ENCODE measurements at regions not wholly inside any gene's neighbourhood (a gene's known extent, or its start where the extent isn't known, plus 50 kb on each side); places are given as distances from the start of the nearest gene placed in this dataset.
"Not testable (repeated sequence)": the region's sequence is repeated elsewhere in the genome, so short reads cannot be mapped to it uniquely, and the experiment has no call there.

- H3K4me3 ChIP-seq (ENCODE audit: low read depth, low read length): no peak overlapping the region
- no peak for TF ChIP-seq CTCF (IDR thresholded peaks at IDR 0.05; ENCODE audit: control insufficient read depth, extremely low read depth, insufficient read depth)
These were observed 374.9 kb upstream of the TRPC7 start for GRCh38 chr5:136740228-136740627.

DNA sequence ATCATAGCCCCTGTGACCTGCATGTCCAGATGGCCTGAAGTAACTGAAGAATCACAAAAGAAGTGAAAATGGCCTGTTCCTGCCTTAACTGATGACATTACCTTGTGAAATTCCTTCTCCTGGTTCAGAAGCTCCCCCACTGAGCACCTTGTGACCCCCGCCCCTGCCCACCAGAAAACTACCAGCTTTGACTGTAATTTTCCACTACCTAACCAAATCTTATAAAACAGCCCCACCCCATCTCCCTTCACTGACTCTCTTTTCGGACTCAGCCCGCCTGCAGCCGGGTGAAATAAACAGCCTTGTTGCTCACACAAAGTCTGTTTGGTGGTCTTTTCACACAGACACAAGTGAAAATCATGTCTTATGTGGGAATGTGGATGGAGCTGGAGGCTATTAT, 373.9 kb upstream of the TRPC7 start:
- DNase-seq (ENCODE audit: low read depth); H3K4me3 ChIP-seq (ENCODE audit: low read depth, low read length): not testable (repeated sequence)

More at GRCh38 chr5:136740228-136740627, 374.9 kb upstream of the TRPC7 start:
- DNase-seq (ENCODE audit: low read depth): no peak

DNA sequence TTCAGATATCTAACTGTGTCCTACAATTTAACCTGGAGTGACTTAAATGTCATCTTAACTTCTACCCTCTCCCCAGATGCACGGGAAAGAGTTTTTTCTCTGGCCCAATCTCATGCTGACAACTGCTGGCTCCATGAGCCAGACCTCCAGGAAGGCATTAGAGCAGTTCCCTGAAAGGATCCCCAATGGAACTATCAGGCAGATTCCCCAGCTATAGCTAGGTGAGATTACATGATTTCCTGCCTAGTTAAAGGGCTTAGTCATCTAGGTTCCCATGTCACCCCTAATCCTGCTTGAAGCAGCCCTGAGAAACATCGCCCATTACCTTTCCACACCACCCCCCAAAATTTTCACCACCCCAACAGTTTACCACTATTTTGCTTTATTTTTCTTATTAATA, 373.5 kb upstream of the TRPC7 start:
- DNase-seq (ENCODE audit: low read depth): no peak
- no peak overlapping the region for H3K4me3 ChIP-seq (ENCODE audit: low read depth, low read length)
- no peak for TF ChIP-seq CTCF (IDR thresholded peaks at IDR 0.05; ENCODE audit: control insufficient read depth, extremely low read depth, insufficient read depth)

GRCh38 chr5:136736021-136736420, 370.7 kb upstream of the TRPC7 start:
- no peak for TF ChIP-seq CTCF (IDR thresholded peaks at IDR 0.05; ENCODE audit: control insufficient read depth, extremely low read depth, insufficient read depth)
- no peak overlapping the region for H3K4me3 ChIP-seq (ENCODE audit: low read depth, low read length)
- no peak for DNase-seq (ENCODE audit: low read depth)

GRCh38 chr5:136735611-136736010, 370.3 kb upstream of the TRPC7 start:
- not testable (repeated sequence) for DNase-seq (ENCODE audit: low read depth); H3K4me3 ChIP-seq (ENCODE audit: low read depth, low read length)

- no peak overlapping the region for H3K4me3 ChIP-seq (ENCODE audit: low read depth, low read length)
- TF ChIP-seq CTCF (IDR thresholded peaks at IDR 0.05; ENCODE audit: control insufficient read depth, extremely low read depth, insufficient read depth): no peak
- no peak for DNase-seq (ENCODE audit: low read depth)
These were observed 369.3 kb upstream of the TRPC7 start for GRCh38 chr5:136734628-136735027.

GRCh38 chr5:136732751-136733150, 367.4 kb upstream of the TRPC7 start:
- H3K4me3 ChIP-seq (ENCODE audit: low read depth, low read length): no peak overlapping the region
- TF ChIP-seq CTCF (IDR thresholded peaks at IDR 0.05; ENCODE audit: control insufficient read depth, extremely low read depth, insufficient read depth): no peak
- DNase-seq (ENCODE audit: low read depth): no peak

GRCh38 chr5:136731241-136731900, 366.0 kb upstream of the TRPC7 start:
- H3K4me3 ChIP-seq (ENCODE audit: low read depth, low read length): no peak overlapping the region
- no peak for TF ChIP-seq CTCF (IDR thresholded peaks at IDR 0.05; ENCODE audit: control insufficient read depth, extremely low read depth, insufficient read depth)
- no peak for DNase-seq (ENCODE audit: low read depth)

Data from LNCaP clone FGC (cell line).